ENCODE measurements at regions not wholly inside any gene's neighbourhood (a gene's known extent, or its start where the extent isn't known, plus 50 kb on each side); places are given as distances from the start of the nearest gene placed in this dataset.

GRCh38 chr4:19746377-19746776 lies 505.3 kb upstream of the SLIT2 start:
- Histone ChIP-seq H3F3A (ENCODE audit: insufficient read depth, low read depth) (no peaks in the 10 kb centered on the region), H2AFZ (no peak overlapping the region), H3K4me1 (replicated peaks; ENCODE audit: insufficient read depth) (no peaks in the 10 kb centered on the region), H3K9me2 (ENCODE audit: insufficient read depth) (no peaks in the 10 kb centered on the region), H3K27ac (no peak overlapping the region), H3K9me3 (ENCODE audit: insufficient read depth, low read depth) (no peaks in the 10 kb centered on the region), H3K4me2 (no peak overlapping the region), H3K79me2 (ENCODE audit: low read depth) (no peaks in the 10 kb centered on the region), H4K20me1 (ENCODE audit: insufficient read depth) (no peaks in the 10 kb centered on the region), H3K36me3 (ENCODE audit: low read depth) (no peaks in the 10 kb centered on the region), H3K27me3 (ENCODE audit: insufficient read depth, low read depth) (no peaks in the 10 kb centered on the region), H3K4me3 (no peak overlapping the region)
- ChIA-PET CTCF (no interaction called here), POLR2A (ENCODE audit: unreplicated experiment) (no interaction called here)
- no peak for DNase-seq
- intact Hi-C loops (cut with micrococcal nuclease; ENCODE audit: unreplicated experiment): no loop called here
- no TSS peak for BruUV-seq (replicated peaks)
- TF ChIP-seq CTCF (conservative IDR thresholded peaks at IDR 0.05) (no peak), EZH2 (IDR thresholded peaks at IDR 0.05; ENCODE audit: low read depth) (no peak)

GRCh38 chr4:19743115-19743638 lies 508.5 kb upstream of the SLIT2 start:
- BruUV-seq (replicated peaks): no TSS peak
- Histone ChIP-seq H3K27me3 (ENCODE audit: insufficient read depth, low read depth) (no peaks in the 10 kb centered on the region), H3K36me3 (ENCODE audit: low read depth) (no peaks in the 10 kb centered on the region), H3K79me2 (ENCODE audit: low read depth) (no peaks in the 10 kb centered on the region), H3K9me2 (ENCODE audit: insufficient read depth) (no peaks in the 10 kb centered on the region), H3K27ac (no peak overlapping the region), H3F3A (ENCODE audit: insufficient read depth, low read depth) (peaks cover 12% of the 10 kb centered on the region; the same call in 1 of the 2 replicates), H3K4me2 (no peak overlapping the region), H4K20me1 (ENCODE audit: insufficient read depth) (no peaks in the 10 kb centered on the region), H3K9me3 (ENCODE audit: insufficient read depth, low read depth) (no peaks in the 10 kb centered on the region), H3K4me3 (no peak overlapping the region), H2AFZ (no peak overlapping the region), H3K4me1 (replicated peaks; ENCODE audit: insufficient read depth) (0 out of 2 replicates have a peak, but pooled peaks cover 17% of the 10 kb centered on the region)
- no peak for DNase-seq
- no peak for TF ChIP-seq EZH2 (IDR thresholded peaks at IDR 0.05; ENCODE audit: low read depth)
- no peak for TF ChIP-seq CTCF (conservative IDR thresholded peaks at IDR 0.05)
- ChIA-PET CTCF (no interaction called here), POLR2A (ENCODE audit: unreplicated experiment) (no interaction called here)
- intact Hi-C loops (cut with micrococcal nuclease; ENCODE audit: unreplicated experiment): no loop called here

- Histone ChIP-seq H3K4me2 (peak overlapping the region; percentile 68), H3K9me2 (ENCODE audit: insufficient read depth) (no peaks in the 10 kb centered on the region), H4K20me1 (ENCODE audit: insufficient read depth) (no peaks in the 10 kb centered on the region), H3F3A (ENCODE audit: insufficient read depth, low read depth) (peaks cover 12% of the 10 kb centered on the region; the same call in 1 of the 2 replicates), H3K4me1 (replicated peaks; ENCODE audit: insufficient read depth) (0 out of 2 replicates have a peak, but pooled peaks cover 19% of the 10 kb centered on the region), H3K27me3 (ENCODE audit: insufficient read depth, low read depth) (no peaks in the 10 kb centered on the region), H3K9me3 (ENCODE audit: insufficient read depth, low read depth) (no peaks in the 10 kb centered on the region), H2AFZ (peak overlapping the region; percentile 59; the same call in 1 of the 2 replicates), H3K4me3 (peak overlapping the region; percentile 27; the same call in 1 of the 2 replicates), H3K79me2 (ENCODE audit: low read depth) (no peaks in the 10 kb centered on the region), H3K36me3 (ENCODE audit: low read depth) (no peaks in the 10 kb centered on the region), H3K27ac (peak overlapping the region; percentile 83)
- intact Hi-C loops (cut with micrococcal nuclease; ENCODE audit: unreplicated experiment): loop anchor here (1.0 to 5.0 kb wide), 7 partner anchors 37 to 508 kb away; no protein-coding TSS in a partner anchor
- ChIA-PET CTCF (no interaction called here), POLR2A (ENCODE audit: unreplicated experiment) (no interaction called here)
- DNase-seq: peak; percentile 64 to 82
- TF ChIP-seq CTCF (conservative IDR thresholded peaks at IDR 0.05) (no peak), EZH2 (IDR thresholded peaks at IDR 0.05; ENCODE audit: low read depth) (no peak)
- BruUV-seq (replicated peaks): no TSS peak
Measured at GRCh38 chr4:19739101-19739651, 512.5 kb upstream of the SLIT2 start.

All from PC-9 (cell line).